IPS-15b (cell line): ENCODE measurements at regions not wholly inside any gene's neighbourhood (a gene's known extent, or its start where the extent isn't known, plus 50 kb on each side); places are given as distances from the start of the nearest gene placed in this dataset.

Experiments
- H3K27me3 ChIP-seq: one replicate; pipeline ENCODE4 v1.6.1; 2013; ENCODE audit warnings: low read length; ENCODE audit not compliant: control insufficient read depth, insufficient read depth
- H3K36me3 ChIP-seq: one replicate; pipeline ENCODE4 v1.6.1; 2013; ENCODE audit warnings: low read length; ENCODE audit not compliant: control insufficient read depth, insufficient read depth
- H3K4me1 ChIP-seq: one replicate; pipeline ENCODE4 v1.6.1; 2013; ENCODE audit warnings: mild to moderate bottlenecking, low read length; ENCODE audit not compliant: control insufficient read depth, insufficient read depth
- H3K4me3 ChIP-seq: one replicate; pipeline ENCODE4 v1.5.1; 2013; ENCODE audit warnings: low read depth, low read length
- H3K9ac ChIP-seq: one replicate; pipeline ENCODE4 v1.6.1; 2013; ENCODE audit warnings: low read depth, mild to moderate bottlenecking, low read length
- H3K9me3 ChIP-seq: one replicate; pipeline ENCODE4 v1.6.1; 2013; ENCODE audit warnings: mild to moderate bottlenecking, low read length; ENCODE audit not compliant: control insufficient read depth, insufficient read depth

- Histone ChIP-seq H3K27me3 (no peaks in the 10 kb centered on the region), H3K9me3 (no peaks in the 10 kb centered on the region), H3K4me1 (no peaks in the 10 kb centered on the region), H3K36me3 (no peaks in the 10 kb centered on the region), H3K9ac (no peak overlapping the region), H3K4me3 (no peak overlapping the region)
Observed at GRCh38 chr5:68708156-68708841, 385.5 kb upstream of the SLC30A5 start.

GRCh38 chr5:68708842-68709170, 385.0 kb upstream of the SLC30A5 start:
- no peak overlapping the region for H3K4me3 ChIP-seq
- H3K4me1 ChIP-seq, result no peaks in the 10 kb centered on the region
- H3K36me3 ChIP-seq, result no peaks in the 10 kb centered on the region
- no peaks in the 10 kb centered on the region for H3K9me3 ChIP-seq
- no peak overlapping the region for H3K9ac ChIP-seq
- H3K27me3 ChIP-seq, result no peaks in the 10 kb centered on the region

DNA sequence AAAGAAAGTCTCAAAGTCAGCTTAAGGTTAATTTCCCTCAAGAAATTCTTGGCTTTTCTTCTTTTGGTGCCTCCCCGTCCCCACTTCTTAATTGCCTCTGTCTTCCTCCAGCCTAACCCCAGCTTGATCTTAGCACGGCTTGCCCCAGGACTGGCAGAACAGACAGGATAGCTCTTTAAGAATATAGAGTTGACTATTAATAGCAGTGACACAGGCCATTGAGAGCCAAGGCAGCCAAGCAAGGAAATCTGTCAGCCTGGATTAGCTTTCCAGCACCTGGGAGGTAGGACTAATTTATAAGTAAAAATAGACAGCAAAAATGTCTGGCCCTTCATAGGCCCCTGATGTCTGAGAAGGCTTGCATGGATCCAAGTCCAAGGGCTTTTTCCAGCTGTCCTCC, 384.6 kb upstream of the SLC30A5 start:
- H3K9me3 ChIP-seq, result no peaks in the 10 kb centered on the region
- H3K27me3 ChIP-seq, result no peaks in the 10 kb centered on the region
- H3K4me3 ChIP-seq, result no peak overlapping the region
- no peaks in the 10 kb centered on the region for H3K4me1 ChIP-seq
- H3K36me3 ChIP-seq, result no peaks in the 10 kb centered on the region
- no peak overlapping the region for H3K9ac ChIP-seq

- Histone ChIP-seq H3K4me3 (no peak overlapping the region), H3K4me1 (no peaks in the 10 kb centered on the region), H3K9ac (no peak overlapping the region), H3K27me3 (no peaks in the 10 kb centered on the region), H3K9me3 (no peaks in the 10 kb centered on the region), H3K36me3 (no peaks in the 10 kb centered on the region)
Observed at GRCh38 chr5:68710514-68710913, 383.3 kb upstream of the SLC30A5 start.

DNA sequence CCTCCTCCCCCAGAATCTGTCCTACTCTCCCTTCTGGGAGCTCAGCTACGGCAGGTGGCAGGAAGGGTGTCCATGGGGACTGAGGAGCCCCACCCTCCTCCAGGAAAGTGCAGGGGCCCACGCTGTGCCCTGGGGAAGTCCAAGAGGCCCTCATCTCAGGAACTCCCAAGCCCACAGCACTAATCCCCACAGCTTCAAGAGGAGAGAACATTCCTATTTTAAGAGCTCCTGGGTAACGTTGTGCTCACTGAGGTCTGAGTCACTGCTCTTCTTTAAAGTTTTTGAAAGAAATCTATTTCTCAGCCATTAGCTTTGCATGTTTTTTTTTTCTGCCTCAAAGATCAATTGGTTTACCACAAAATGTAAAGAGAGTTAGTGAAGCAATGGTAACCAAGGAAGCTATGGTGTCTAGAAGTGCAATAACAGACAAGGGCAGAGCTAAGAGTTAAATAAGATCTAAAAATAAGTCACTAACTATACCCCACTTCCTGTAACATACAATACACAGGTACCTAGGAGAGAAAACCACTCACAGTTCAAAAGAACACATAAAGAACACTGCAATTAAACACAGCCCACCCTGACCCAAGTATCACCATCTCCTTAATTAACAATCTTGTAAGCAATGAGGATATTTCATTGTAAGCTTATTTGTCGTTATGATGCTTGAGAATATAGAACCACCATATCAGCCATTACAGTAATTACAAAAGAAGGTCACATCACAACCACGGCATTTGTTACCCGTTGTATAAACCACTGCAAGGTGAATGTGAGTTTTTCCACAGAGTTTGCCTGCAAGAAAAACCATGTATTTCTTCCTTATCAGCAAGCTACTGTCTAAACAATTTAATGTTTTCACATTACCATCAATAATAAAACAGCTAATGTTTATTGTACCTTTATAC, 382.3 kb upstream of the SLC30A5 start:
- no peaks in the 10 kb centered on the region for H3K27me3 ChIP-seq
- H3K9me3 ChIP-seq, result no peaks in the 10 kb centered on the region
- no peaks in the 10 kb centered on the region for H3K4me1 ChIP-seq
- H3K4me3 ChIP-seq, result no peak overlapping the region
- H3K9ac ChIP-seq, result no peak overlapping the region
- no peaks in the 10 kb centered on the region for H3K36me3 ChIP-seq

GRCh38 chr5:68714810-68715209, 379.0 kb upstream of the SLC30A5 start:
- no peaks in the 10 kb centered on the region for H3K4me1 ChIP-seq
- no peak overlapping the region for H3K9ac ChIP-seq
- no peak overlapping the region for H3K4me3 ChIP-seq
- H3K27me3 ChIP-seq, result no peaks in the 10 kb centered on the region
- H3K9me3 ChIP-seq, result no peaks in the 10 kb centered on the region
- H3K36me3 ChIP-seq, result no peaks in the 10 kb centered on the region

DNA sequence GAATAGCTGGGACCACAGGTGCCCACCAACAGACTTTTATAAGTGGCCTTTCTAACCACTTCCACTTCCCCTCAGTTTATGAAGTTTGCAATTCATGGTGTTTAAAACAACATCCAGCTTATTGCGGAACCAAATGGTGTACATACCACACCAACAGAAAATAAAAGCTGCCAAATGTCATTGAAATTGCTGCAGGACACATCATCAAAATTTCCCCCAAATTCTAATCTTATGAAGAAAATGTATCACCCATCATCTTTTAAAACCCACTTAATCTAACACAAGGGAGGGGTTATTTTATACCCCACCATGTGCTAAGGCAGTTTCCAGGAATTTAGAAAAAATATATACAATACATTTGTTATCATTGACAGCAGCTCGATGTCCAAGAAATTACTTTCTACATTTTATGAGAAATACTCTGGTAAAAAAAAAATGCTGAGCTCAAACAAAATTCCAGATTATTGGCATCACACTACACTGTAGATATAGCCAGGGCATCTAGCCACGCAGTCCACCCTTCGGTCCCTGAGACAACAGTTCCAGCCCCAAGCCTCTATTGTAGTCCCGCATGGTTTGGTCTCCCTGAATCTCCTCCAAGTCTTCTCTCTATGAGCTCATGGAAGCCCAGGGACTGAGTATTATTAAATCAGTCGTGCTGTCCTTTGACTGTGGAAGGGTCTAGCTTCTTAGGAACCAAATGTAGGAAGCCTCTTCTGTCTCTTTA, 372.8 kb upstream of the SLC30A5 start:
- Histone ChIP-seq H3K27me3 (no peaks in the 10 kb centered on the region), H3K36me3 (no peaks in the 10 kb centered on the region), H3K9ac (no peak overlapping the region), H3K4me3 (no peak overlapping the region), H3K4me1 (no peaks in the 10 kb centered on the region), H3K9me3 (no peaks in the 10 kb centered on the region)

GRCh38 chr5:68722357-68722756, 371.5 kb upstream of the SLC30A5 start:
- Histone ChIP-seq H3K9me3 (no peaks in the 10 kb centered on the region), H3K4me1 (no peaks in the 10 kb centered on the region), H3K4me3 (no peak overlapping the region), H3K36me3 (no peaks in the 10 kb centered on the region), H3K9ac (no peak overlapping the region), H3K27me3 (no peaks in the 10 kb centered on the region)

DNA sequence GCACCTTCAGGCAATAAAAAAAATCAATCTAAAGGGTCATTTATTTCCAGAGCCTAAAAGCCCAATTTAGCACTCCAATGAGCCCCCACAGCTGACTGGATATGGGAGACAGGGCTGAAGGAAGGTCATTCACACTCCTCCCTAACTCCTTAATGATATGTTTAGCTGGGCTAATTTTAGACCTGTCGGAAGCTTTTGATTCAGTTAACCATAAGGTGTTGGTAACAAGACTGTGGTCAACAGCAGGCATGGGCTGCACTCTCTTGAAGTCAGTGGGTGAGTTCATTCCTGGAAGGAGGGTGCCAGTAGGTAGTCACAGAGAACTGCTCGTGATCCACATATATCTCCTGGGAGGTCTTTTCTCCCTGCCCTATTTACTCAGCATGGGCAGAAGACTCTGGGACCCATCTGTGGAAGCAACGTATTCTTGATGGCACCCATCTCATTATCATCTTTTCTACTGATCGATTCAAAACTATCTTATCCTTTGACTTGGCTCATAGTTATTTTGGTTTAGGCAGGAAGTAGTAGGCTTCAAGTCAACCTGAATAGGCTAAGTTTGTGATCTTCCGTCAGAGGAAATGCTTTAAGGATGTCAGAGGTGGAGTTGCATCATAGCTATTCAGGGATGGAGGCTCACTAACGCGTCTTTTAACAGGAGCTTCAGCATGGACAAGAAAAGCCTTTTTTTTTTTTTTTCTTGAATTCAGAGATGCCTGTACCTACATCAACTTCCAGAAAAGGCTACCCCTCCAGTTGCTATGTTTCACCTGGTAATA, 367.7 kb upstream of the SLC30A5 start:
- Histone ChIP-seq H3K4me1 (no peaks in the 10 kb centered on the region), H3K9me3 (no peaks in the 10 kb centered on the region), H3K9ac (no peak overlapping the region), H3K4me3 (no peak overlapping the region), H3K36me3 (no peaks in the 10 kb centered on the region), H3K27me3 (no peaks in the 10 kb centered on the region)

GRCh38 chr5:68727931-68728330, 365.9 kb upstream of the SLC30A5 start:
- Histone ChIP-seq H3K9me3 (no peaks in the 10 kb centered on the region), H3K36me3 (no peaks in the 10 kb centered on the region), H3K27me3 (no peaks in the 10 kb centered on the region), H3K9ac (no peak overlapping the region), H3K4me1 (no peaks in the 10 kb centered on the region), H3K4me3 (no peak overlapping the region)

DNA sequence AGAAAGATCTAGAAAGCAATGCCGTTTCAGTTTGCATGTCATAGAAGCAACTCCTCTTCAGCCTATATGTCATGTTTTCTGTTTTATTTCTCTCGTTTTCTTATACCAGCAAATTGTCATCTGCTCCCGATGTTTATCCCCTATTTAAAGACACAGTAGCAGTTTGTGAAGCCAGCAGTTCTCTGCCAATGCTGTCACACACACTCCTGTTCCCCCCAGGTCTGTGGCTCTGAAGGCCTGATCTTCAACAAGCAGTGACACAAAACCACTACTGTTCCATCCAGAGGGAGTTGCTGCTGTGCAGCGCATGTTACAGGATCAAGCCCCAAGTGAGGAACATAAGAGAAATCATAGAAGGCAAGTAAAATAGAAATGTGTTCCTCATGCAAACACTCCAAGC, 364.1 kb upstream of the SLC30A5 start:
- Histone ChIP-seq H3K4me3 (no peak overlapping the region), H3K36me3 (no peaks in the 10 kb centered on the region), H3K9me3 (no peaks in the 10 kb centered on the region)

More for the DNA sequence above, 364.1 kb upstream of the SLC30A5 start:
- Histone ChIP-seq H3K27me3 (no peaks in the 10 kb centered on the region), H3K9ac (no peak overlapping the region), H3K4me1 (no peaks in the 10 kb centered on the region)
